T-helper 2 cell treated with Interferon-gamma antibody and Interleukin-4, amounts not matched to agents 5 μg/mL and 100 μg/mL, for 36 hours (primary cell): ENCODE measurements at regions not wholly inside any gene's neighbourhood (a gene's known extent, or its start where the extent isn't known, plus 50 kb on each side); places are given as distances from the start of the nearest gene placed in this dataset.

Experiments used
- DNase-seq: peaks from one replicate; pipeline ENCODE4 v3.0.0; 2021; ENCODE audit warnings: low spot score
- H3K27ac Mint-ChIP-seq: one replicate; pipeline ENCODE4 v1.8.0; 2021; ENCODE audit warnings: mild to moderate bottlenecking, mixed read lengths
- H3K27me3 Mint-ChIP-seq: one replicate; pipeline ENCODE4 v1.8.0; 2021; ENCODE audit warnings: low read depth, mixed read lengths
- H3K36me3 Mint-ChIP-seq: one replicate; pipeline ENCODE4 v1.8.0; 2021; ENCODE audit warnings: low read depth, mixed read lengths
- H3K4me1 Mint-ChIP-seq: one replicate; pipeline ENCODE4 v1.8.0; 2021; ENCODE audit warnings: low read depth, mixed read lengths
- H3K4me3 Mint-ChIP-seq: one replicate; pipeline ENCODE4 v1.8.0; 2022; ENCODE audit warnings: mild to moderate bottlenecking, moderate library complexity, mixed read lengths
- H3K9me3 Mint-ChIP-seq: one replicate; pipeline ENCODE4 v1.8.0; 2021; ENCODE audit warnings: mixed read lengths

DNA sequence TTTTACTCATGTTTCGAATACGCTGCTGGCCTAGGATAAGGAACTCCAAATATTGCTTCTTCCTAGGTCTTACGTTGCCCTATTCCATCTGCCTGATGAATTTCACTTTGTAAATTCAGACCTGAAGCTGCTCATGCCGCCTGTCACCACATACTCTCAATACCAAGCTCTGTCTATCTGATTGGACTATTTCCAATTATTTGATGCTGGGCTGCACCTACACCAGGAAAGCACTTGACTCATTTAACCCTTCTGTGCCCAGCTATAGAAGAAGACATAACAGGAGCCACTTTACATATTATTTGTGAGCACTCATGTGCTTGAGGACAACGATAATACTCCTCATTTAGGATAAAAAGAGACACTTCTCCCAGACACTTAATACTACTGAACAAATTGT lies 1293.9 kb upstream of the LRRTM1 start:
- no peak for DNase-seq
- Mint-ChIP-seq H3K9me3 (peaks cover 47% of the 10 kb centered on the region), H3K36me3 (no peaks in the 10 kb centered on the region), H3K27ac (no peak overlapping the region), H3K4me1 (no peaks in the 10 kb centered on the region), H3K4me3 (no peak overlapping the region), H3K27me3 (no peaks in the 10 kb centered on the region)

DNA sequence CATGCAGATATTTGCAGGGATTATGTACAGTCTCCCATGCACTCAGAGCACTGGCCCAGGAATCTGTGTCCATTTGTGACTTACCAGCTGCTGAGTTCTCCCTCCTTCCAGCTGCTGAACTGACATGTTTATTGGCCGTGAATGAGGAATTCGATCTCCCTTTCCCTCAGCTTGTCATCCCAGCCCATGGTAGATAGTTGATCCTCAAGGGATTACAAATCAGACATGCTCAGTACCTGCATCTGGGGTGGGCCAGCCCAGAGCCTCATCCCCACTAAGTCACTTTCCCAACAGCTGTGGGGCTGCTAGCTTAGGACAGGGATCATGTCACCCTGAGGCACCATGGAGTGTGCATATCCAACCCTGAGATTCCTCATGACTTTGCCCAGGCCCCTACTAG lies 1284.9 kb upstream of the LRRTM1 start:
- Mint-ChIP-seq H3K4me1 (no peaks in the 10 kb centered on the region), H3K36me3 (no peaks in the 10 kb centered on the region), H3K4me3 (no peak overlapping the region), H3K27me3 (no peaks in the 10 kb centered on the region), H3K9me3 (peaks cover 23% of the 10 kb centered on the region), H3K27ac (no peak overlapping the region)
- no peak for DNase-seq

DNA sequence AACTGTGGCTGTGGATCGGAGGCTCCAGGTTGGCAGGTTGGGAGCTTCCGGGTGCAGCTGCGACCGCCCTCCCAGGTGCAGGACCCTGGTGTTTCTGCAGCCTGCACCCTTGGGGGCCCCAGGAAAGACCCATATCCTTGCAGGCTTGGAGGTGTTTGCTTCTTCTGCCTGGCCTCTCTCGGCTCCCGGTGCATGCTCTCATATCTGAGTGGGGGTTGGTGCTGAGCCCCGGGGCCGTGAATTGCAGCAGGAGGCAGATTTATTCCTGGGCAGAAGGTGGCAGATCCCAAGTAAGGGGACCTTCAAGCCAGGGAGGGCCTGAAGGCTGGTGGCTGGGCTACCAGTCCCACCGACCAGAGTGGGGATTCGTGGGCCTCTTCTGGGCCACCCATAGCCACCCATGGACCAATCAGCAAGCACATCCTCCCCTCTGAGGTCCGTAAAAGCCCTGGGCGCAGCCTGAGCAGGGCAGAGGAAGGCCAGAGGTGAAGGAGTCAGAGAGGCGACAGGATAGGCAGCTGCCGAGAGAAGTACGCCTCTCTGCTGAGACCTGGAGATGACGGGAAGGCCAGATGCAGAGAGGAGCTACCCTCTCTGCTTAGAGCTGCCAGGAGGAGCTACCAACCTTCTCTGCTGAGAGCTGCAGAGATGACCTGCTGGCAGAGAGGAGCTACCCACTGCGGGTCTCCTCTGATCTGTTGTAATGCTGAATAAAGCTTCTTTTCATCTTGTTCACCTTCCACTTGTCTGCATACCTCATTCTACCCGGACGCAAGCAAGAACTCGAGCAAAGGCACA lies 1279.0 kb upstream of the LRRTM1 start:
- no peaks in the 10 kb centered on the region for H3K27me3 Mint-ChIP-seq
- no peak overlapping the region for H3K27ac Mint-ChIP-seq
- H3K9me3 Mint-ChIP-seq, result peaks cover 19% of the 10 kb centered on the region
- H3K4me1 Mint-ChIP-seq, result no peaks in the 10 kb centered on the region
- H3K4me3 Mint-ChIP-seq, result no peak overlapping the region
- no peaks in the 10 kb centered on the region for H3K36me3 Mint-ChIP-seq
- no peak for DNase-seq

DNA sequence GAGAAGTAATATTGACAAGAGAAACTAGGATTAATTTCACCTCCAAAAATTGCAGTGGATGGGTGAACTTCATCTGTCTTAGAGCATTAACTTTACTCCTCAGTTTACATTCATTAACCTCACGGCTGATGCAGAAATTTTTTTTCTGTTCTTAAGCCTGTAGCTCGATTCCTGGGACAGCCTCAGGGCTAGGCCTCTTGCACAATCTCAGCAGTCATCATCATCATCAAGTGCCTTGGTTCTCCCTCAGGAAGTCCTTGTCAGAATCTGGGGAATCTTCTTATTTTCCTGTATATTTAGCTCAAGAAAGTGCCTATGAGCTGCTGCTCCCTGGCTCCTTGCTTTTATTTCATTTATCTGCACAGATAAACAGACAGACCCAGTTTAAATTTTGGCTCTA lies 1272.2 kb upstream of the LRRTM1 start:
- H3K27ac Mint-ChIP-seq, result no peak overlapping the region
- H3K36me3 Mint-ChIP-seq, result no peaks in the 10 kb centered on the region
- no peaks in the 10 kb centered on the region for H3K4me1 Mint-ChIP-seq
- no peak for DNase-seq
- peaks cover 31% of the 10 kb centered on the region for H3K9me3 Mint-ChIP-seq
- H3K27me3 Mint-ChIP-seq, result no peaks in the 10 kb centered on the region
- H3K4me3 Mint-ChIP-seq, result no peak overlapping the region

DNA sequence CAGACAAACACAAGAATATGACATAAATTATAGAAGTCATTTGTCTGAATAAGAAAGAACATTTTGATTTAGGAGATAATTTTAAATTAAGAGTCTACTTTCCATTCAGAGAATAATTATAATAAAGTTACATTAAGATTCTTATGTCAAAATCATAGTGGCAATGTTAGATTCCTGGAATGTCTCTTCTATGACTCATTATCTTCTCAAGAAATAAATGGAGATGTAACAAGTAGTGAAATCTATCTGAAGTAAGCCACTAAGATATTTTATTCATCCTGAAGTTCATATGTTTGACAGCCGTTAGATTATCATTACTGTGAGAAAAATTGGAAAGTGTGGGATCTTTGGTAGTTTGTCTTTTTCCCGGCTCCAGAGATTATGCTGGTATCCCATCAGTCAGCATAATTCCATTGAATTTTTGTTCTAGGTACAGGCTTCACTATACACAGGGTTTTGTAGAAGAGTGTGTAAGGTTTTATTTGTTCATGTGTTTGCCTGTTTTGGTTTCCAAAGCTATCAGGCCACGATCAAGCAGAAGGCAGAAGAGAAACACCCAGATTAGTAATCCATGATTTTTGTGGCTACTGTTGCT lies 1246.6 kb upstream of the LRRTM1 start:
- no peak for DNase-seq
- H3K36me3 Mint-ChIP-seq, result no peaks in the 10 kb centered on the region
- H3K4me3 Mint-ChIP-seq, result no peak overlapping the region
- H3K27me3 Mint-ChIP-seq, result no peaks in the 10 kb centered on the region
- no peak overlapping the region for H3K27ac Mint-ChIP-seq
- H3K9me3 Mint-ChIP-seq, result peaks cover 27% of the 10 kb centered on the region
- no peaks in the 10 kb centered on the region for H3K4me1 Mint-ChIP-seq

DNA sequence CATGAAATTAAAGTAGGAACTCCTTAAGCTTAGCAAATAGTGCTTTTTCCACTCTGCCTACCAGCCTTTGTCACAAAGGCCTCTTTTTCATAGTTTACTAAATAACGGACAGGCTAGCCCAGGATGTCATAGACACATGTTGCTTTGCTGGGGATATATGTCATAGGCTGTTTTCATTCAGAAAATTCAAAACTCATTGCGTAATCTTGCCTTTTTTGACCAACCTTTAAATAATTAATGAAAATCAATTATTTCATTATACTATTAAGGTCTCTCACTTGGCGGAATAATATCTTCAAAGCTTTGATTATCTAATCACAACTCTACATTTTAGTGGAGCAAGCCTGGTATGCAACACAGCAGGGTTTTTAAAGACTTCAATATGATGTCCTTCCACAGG lies 1245.7 kb upstream of the LRRTM1 start:
- H3K4me3 Mint-ChIP-seq, result no peak overlapping the region

DNA sequence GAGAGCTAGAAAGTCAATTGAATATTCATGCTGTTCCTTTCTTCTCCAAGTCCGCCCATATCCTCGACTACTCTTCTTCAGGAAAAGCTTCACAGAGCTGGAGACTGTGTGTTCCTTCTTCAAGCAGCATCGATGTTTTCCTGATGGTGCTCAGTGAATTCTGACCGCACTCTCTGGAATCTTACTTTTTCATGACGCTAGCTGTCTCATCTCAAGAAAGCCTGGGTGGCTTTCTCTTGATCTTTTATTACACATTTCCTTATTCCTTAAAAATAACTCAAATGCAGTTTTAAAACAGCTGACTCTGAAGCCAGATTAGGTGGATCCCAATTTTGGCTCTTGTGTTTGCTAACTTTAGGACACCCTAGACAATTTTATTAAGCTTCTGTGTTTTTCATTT lies 1245.1 kb upstream of the LRRTM1 start:
- no peaks in the 10 kb centered on the region for H3K4me1 Mint-ChIP-seq
- H3K4me3 Mint-ChIP-seq, result no peak overlapping the region
- H3K27ac Mint-ChIP-seq, result no peak overlapping the region
- no peak for DNase-seq
- H3K36me3 Mint-ChIP-seq, result no peaks in the 10 kb centered on the region
- H3K9me3 Mint-ChIP-seq, result peaks cover 22% of the 10 kb centered on the region
- H3K27me3 Mint-ChIP-seq, result no peaks in the 10 kb centered on the region

More for the DNA sequence above, 1245.7 kb upstream of the LRRTM1 start:
- no peaks in the 10 kb centered on the region for H3K4me1 Mint-ChIP-seq
- no peak overlapping the region for H3K27ac Mint-ChIP-seq
- H3K36me3 Mint-ChIP-seq, result no peaks in the 10 kb centered on the region
- H3K27me3 Mint-ChIP-seq, result no peaks in the 10 kb centered on the region
- DNase-seq, result no peak
- H3K9me3 Mint-ChIP-seq, result peaks cover 27% of the 10 kb centered on the region

DNA sequence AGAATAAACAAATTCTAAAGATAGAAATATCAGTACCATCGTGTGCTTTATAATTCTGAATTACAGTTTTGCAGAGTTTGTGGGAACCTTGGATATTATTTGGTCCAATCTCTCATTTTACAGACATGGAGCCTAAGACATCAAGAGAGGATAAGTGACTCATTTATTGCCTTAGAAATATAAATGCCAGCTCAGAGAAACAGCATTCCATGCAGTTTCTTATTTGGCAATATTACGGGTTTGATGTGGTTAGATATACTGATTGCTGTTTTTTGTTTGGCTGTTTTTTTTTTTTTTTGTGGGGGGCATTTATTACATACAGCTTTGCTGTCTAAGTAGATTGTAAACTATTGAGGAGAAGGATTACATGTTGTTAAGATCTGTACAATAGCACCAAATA lies 1241.1 kb upstream of the LRRTM1 start:
- no peaks in the 10 kb centered on the region for H3K4me1 Mint-ChIP-seq
- H3K27me3 Mint-ChIP-seq, result no peaks in the 10 kb centered on the region
- H3K9me3 Mint-ChIP-seq, result peaks cover 6% of the 10 kb centered on the region
- DNase-seq, result no peak
- no peak overlapping the region for H3K4me3 Mint-ChIP-seq
- no peaks in the 10 kb centered on the region for H3K36me3 Mint-ChIP-seq
- H3K27ac Mint-ChIP-seq, result no peak overlapping the region

DNA sequence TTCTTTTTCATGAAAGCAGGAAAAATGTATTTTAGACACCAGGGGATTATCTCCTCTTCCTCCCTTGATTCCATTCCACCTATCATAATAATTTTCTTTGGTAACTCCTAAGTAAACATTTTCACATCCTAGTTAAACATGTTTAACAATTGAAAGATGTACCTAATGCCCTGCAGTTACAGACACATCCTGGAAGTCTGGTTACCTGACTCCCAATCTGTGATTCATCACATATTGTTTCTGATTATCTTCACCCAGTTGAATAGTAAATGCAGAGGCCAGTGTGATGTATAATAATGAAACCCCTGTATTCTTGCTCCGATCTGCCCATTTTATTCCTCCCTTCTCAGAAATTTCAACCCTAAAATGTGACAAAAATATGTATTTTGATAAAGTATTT lies 1237.6 kb upstream of the LRRTM1 start:
- Mint-ChIP-seq H3K27me3 (no peaks in the 10 kb centered on the region), H3K4me1 (no peaks in the 10 kb centered on the region), H3K27ac (no peak overlapping the region), H3K36me3 (no peaks in the 10 kb centered on the region), H3K9me3 (peaks cover 7% of the 10 kb centered on the region), H3K4me3 (no peak overlapping the region)
- DNase-seq, result no peak

DNA sequence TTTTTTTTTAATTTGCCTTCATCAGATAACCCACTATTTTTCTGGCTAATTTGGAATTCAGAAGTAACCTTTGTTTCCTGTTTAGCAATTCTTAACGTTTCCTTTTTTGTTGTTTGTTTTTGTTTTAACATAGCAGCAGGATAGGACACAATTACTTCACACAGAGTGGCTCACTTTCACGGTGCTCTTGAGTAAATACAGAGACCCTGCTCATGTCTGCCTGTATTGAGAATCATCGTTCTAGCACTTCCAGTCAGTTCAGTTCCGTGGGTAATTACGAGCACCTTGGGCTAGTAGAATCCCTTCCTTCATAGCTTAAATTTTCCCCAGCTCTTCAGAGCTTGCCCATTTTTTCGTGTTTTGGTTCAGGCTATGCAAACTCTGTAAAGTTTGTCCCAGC lies 1225.4 kb upstream of the LRRTM1 start:
- no peaks in the 10 kb centered on the region for H3K4me1 Mint-ChIP-seq
- peaks cover 40% of the 10 kb centered on the region for H3K9me3 Mint-ChIP-seq
- no peaks in the 10 kb centered on the region for H3K27me3 Mint-ChIP-seq
- H3K27ac Mint-ChIP-seq, result no peak overlapping the region
- H3K36me3 Mint-ChIP-seq, result no peaks in the 10 kb centered on the region
- no peak overlapping the region for H3K4me3 Mint-ChIP-seq
- DNase-seq, result no peak

DNA sequence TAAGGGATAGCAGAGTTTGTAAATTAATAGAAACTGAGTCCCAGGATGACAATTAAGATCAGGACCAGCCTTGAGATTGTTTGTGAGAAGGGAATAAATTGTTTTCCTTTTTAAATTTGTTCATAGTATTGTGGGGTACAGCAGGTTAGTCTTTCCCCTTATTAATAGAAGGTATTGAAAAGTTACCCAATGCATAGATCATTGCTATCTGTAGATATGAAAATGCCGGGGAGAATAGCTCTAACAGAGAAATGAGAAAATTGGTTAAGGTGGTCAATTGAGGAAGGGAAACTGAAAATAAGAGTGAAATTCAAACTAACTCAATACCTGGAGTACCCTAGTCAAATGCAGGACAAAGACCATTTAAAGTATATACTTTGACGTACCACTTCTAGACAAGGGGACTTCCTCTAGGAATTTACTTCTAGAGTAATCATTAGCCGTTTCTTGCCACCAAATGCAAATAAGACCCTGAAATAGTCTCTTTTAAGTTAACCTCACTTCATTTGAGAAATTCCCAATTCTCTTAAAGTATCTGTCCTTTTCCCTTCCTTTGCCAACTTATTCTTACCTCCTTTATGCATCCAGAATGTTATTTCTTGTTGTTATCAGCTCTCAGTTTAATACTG lies 1224.4 kb upstream of the LRRTM1 start:
- Mint-ChIP-seq H3K4me3 (no peak overlapping the region), H3K27ac (no peak overlapping the region), H3K4me1 (no peaks in the 10 kb centered on the region), H3K36me3 (no peaks in the 10 kb centered on the region), H3K27me3 (no peaks in the 10 kb centered on the region), H3K9me3 (peaks cover 46% of the 10 kb centered on the region)
- no peak for DNase-seq

DNA sequence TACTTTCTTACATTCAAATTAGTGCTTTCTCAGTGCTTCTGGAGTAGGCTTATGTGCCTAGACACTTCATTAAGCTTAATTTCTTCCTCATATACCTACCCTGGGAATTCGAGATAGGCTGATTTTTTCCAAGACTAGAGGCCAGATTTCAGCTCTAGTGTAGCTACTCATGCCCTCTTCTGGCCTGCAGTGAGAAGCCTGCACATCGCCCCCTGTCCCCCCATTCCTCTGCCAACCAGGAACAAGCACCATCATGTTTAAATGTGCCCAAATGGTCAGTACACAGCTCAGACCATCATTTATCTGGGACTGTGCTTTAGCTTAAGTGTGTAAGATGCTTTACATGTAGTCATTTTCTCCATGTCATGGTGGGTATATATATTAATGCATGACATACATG lies 1218.8 kb upstream of the LRRTM1 start:
- H3K4me3 Mint-ChIP-seq, result no peak overlapping the region
- DNase-seq, result no peak
- no peaks in the 10 kb centered on the region for H3K4me1 Mint-ChIP-seq
- H3K36me3 Mint-ChIP-seq, result no peaks in the 10 kb centered on the region
- H3K9me3 Mint-ChIP-seq, result peaks cover 45% of the 10 kb centered on the region
- no peaks in the 10 kb centered on the region for H3K27me3 Mint-ChIP-seq
- no peak overlapping the region for H3K27ac Mint-ChIP-seq

DNA sequence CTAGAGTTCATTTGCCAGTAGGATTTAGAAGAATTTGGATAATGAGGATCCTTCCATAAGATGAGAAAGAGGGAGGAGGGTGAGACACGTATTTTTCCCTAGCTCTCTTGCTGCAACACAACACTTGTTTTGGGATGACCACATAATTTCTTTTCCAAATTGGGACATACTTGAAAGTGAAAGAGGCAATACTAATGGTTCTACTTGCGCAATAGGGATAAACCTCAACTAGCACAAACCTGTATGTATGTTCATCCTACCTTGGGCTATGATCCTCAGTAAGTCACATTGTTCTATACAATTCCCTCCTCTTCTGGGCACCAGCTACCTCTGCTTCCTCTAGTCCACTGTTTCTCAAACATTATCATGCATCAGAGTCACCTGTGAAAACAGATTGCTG lies 1208.8 kb upstream of the LRRTM1 start:
- no peak overlapping the region for H3K4me3 Mint-ChIP-seq

DNA sequence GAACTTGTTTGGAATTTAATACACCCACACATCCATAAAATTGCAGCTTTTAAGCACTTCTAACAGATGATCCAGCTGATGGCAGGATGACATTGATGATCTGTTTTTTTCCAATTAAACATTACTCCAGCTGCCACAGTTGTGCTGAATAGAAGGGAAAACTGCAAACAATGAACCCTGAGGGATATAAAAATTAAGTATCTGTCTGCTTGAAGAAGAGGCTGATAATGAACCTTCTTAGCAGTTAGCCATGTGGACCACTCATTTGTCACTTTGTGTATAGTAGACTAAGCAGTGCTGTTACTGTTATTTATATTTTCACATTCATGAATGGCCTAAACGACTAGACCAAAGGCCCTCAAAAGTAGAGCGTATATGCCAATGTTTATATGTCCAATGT lies 1201.0 kb upstream of the LRRTM1 start:
- Mint-ChIP-seq H3K27me3 (no peaks in the 10 kb centered on the region), H3K36me3 (no peaks in the 10 kb centered on the region), H3K4me1 (no peaks in the 10 kb centered on the region), H3K9me3 (peaks cover 27% of the 10 kb centered on the region), H3K27ac (no peak overlapping the region), H3K4me3 (no peak overlapping the region)
- no peak for DNase-seq

More for the DNA sequence above, 1208.8 kb upstream of the LRRTM1 start:
- DNase-seq, result no peak
- no peaks in the 10 kb centered on the region for H3K36me3 Mint-ChIP-seq
- H3K27me3 Mint-ChIP-seq, result no peaks in the 10 kb centered on the region
- no peak overlapping the region for H3K27ac Mint-ChIP-seq
- no peaks in the 10 kb centered on the region for H3K4me1 Mint-ChIP-seq
- peaks cover 23% of the 10 kb centered on the region for H3K9me3 Mint-ChIP-seq
